Omental fat pad (tissue), 3 donors: ENCODE measurements at regions not wholly inside any gene's neighbourhood (a gene's known extent, or its start where the extent isn't known, plus 50 kb on each side); places are given as distances from the start of the nearest gene placed in this dataset.

Source experiments
- ATAC-seq: fragments of 150-250 bp; one replicate; pipeline ENCODE4 v1.9.1; 2016; ENCODE audit warnings: mild to moderate bottlenecking, moderate library complexity; ENCODE audit not compliant: low FRiP score
- DNase-seq: peaks from one replicate; pipeline ENCODE4 v3.0.0-alpha.2; 2019; ENCODE audit warnings: low spot score
- TF ChIP-seq, protein P1 (sequence below), 3 donors: fragments of 450-650 bp; IDR thresholded peaks; one replicate each; pipeline ENCODE4 v1.5.1; 2016 to 2017; ENCODE audit warnings: antibody characterized with exemption in 3 of 3, mild to moderate bottlenecking in 3 of 3, moderate library complexity in 2 of 3

GRCh38 chr13:73941752-73942151 is 192.5 kb downstream of the KLF12 start:
- DNase-seq, result no peak

GRCh38 chr13:73940098-73940497 is 194.1 kb downstream of the KLF12 start:
- TF ChIP-seq, protein P1, sequence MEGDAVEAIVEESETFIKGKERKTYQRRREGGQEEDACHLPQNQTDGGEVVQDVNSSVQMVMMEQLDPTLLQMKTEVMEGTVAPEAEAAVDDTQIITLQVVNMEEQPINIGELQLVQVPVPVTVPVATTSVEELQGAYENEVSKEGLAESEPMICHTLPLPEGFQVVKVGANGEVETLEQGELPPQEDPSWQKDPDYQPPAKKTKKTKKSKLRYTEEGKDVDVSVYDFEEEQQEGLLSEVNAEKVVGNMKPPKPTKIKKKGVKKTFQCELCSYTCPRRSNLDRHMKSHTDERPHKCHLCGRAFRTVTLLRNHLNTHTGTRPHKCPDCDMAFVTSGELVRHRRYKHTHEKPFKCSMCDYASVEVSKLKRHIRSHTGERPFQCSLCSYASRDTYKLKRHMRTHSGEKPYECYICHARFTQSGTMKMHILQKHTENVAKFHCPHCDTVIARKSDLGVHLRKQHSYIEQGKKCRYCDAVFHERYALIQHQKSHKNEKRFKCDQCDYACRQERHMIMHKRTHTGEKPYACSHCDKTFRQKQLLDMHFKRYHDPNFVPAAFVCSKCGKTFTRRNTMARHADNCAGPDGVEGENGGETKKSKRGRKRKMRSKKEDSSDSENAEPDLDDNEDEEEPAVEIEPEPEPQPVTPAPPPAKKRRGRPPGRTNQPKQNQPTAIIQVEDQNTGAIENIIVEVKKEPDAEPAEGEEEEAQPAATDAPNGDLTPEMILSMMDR (IDR thresholded peaks at IDR 0.05), result no peak
- ATAC-seq (no peak), DNase-seq (no peak)

More at GRCh38 chr13:73941752-73942151, 192.5 kb downstream of the KLF12 start:
- no peak for ATAC-seq
- TF ChIP-seq, protein P1 (IDR thresholded peaks at IDR 0.05), result no peak

GRCh38 chr13:73939603-73940002 is 194.6 kb downstream of the KLF12 start:
- TF ChIP-seq, protein P1 (IDR thresholded peaks at IDR 0.05), result no peak
- no peak for ATAC-seq

GRCh38 chr13:73939071-73939380 is 195.2 kb downstream of the KLF12 start:
- no peak for ATAC-seq
- TF ChIP-seq, protein P1 (IDR thresholded peaks at IDR 0.05), result no peak
- DNase-seq, result no peak

More at GRCh38 chr13:73939603-73940002, 194.6 kb downstream of the KLF12 start:
- no peak for DNase-seq

- DNase-seq (no peak), ATAC-seq (no peak)
- TF ChIP-seq, protein P1 (IDR thresholded peaks at IDR 0.05), result no peak
These were observed 195.7 kb downstream of the KLF12 start for GRCh38 chr13:73938372-73939070.

DNA sequence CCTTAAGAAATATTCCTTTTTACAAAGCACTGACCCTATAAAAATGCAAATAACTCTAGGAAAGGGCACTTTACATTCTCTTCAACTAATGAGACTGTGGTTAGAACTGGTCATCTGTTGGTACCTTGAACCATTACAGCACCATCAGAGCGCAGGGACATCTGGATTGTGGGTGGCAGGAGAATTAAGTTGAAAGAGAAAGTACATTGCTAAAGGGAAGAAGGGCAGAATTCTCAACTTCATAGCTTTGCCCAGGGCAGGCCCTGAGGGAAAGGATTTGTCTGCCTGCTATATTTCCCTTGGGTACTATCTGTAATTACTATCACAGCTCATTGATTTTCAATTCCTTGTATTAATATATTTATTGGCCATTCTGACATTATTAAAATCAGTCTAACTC is 196.8 kb downstream of the KLF12 start:
- no peak for DNase-seq
- TF ChIP-seq, protein P1 (IDR thresholded peaks at IDR 0.05), result no peak
- no peak for ATAC-seq

- ATAC-seq, result no peak
- DNase-seq, result no peak
- TF ChIP-seq, protein P1 (IDR thresholded peaks at IDR 0.05), result no peak
These were observed 198.2 kb downstream of the KLF12 start for GRCh38 chr13:73935991-73936390.
